Loucy (cell line): ENCODE measurements at regions not wholly inside any gene's neighbourhood (a gene's known extent, or its start where the extent isn't known, plus 50 kb on each side); places are given as distances from the start of the nearest gene placed in this dataset.

Experiments used
- H2AFZ ChIP-seq: fragments of 200-600 bp; sonication (generic); 2 replicates; pipeline ENCODE4 v1.6.0; 2016; ENCODE audit warnings: antibody characterized with exemption, mild to moderate bottlenecking, low read length, moderate library complexity
- H3F3A ChIP-seq: fragments of 200-600 bp; 2 replicates; pipeline ENCODE4 v1.6.0; 2016; ENCODE audit warnings: antibody characterized with exemption, low read depth, mild to moderate bottlenecking
- H3K27me3 ChIP-seq: fragments of 200-600 bp; sonication (generic); 2 replicates; pipeline ENCODE4 v1.6.1; 2014; ENCODE audit warnings: low read length, mild to moderate bottlenecking; ENCODE audit not compliant: insufficient read depth, poor library complexity, severe bottlenecking
- H3K36me3 ChIP-seq: fragments of 200-600 bp; sonication (generic); 2 replicates; pipeline ENCODE4 v1.6.1; 2016; ENCODE audit warnings: low read length; ENCODE audit not compliant: insufficient read depth
- H3K4me1 ChIP-seq: fragments of 200-600 bp; sonication (generic); 2 replicates; pipeline ENCODE4 v1.5.1; 2014; ENCODE audit warnings: low read length, mild to moderate bottlenecking; ENCODE audit not compliant: insufficient read depth, poor library complexity, severe bottlenecking
- H3K4me2 ChIP-seq: fragments of 200-600 bp; sonication (generic); 2 replicates; pipeline ENCODE4 v1.6.0; 2014; ENCODE audit warnings: antibody characterized with exemption, low read length, low read depth, mild to moderate bottlenecking; ENCODE audit not compliant: poor library complexity, severe bottlenecking
- H3K4me3 ChIP-seq: fragments of 200-600 bp; sonication (generic); 2 replicates; pipeline ENCODE4 v1.5.1; 2014; ENCODE audit warnings: low read length, mild to moderate bottlenecking, mixed read lengths; ENCODE audit not compliant: poor library complexity, severe bottlenecking
- H3K79me2 ChIP-seq: fragments of 200-600 bp; sonication (generic); 2 replicates; pipeline ENCODE4 v1.6.1; 2014; ENCODE audit warnings: low read length; ENCODE audit not compliant: insufficient read depth
- H3K9ac ChIP-seq: fragments of 200-600 bp; sonication (generic); 2 replicates; pipeline ENCODE4 v1.6.0; 2014; ENCODE audit warnings: mild to moderate bottlenecking, low read depth, low read length, moderate library complexity; ENCODE audit not compliant: poor library complexity, severe bottlenecking
- H3K9me2 ChIP-seq: fragments of 200-600 bp; sonication (generic); replicated peaks from 2 replicates; pipeline ENCODE4 v1.6.1; 2016; ENCODE audit warnings: low read depth, low read length, mixed read lengths
- H3K9me3 ChIP-seq: fragments of 200-600 bp; sonication (generic); 2 replicates; pipeline ENCODE4 v1.6.1; 2014; ENCODE audit warnings: mild to moderate bottlenecking, antibody characterized with exemption, low read length, low read depth; ENCODE audit not compliant: insufficient read depth
- H4K20me1 ChIP-seq: fragments of 200-600 bp; sonication (generic); 2 replicates; pipeline ENCODE4 v1.6.0; 2014; ENCODE audit warnings: antibody characterized with exemption, low read length, mild to moderate bottlenecking; ENCODE audit not compliant: insufficient read depth, poor library complexity, severe bottlenecking
- CTCF ChIP-seq: fragments of 200-600 bp; sonication (generic); conservative IDR thresholded peaks from 2 replicates; pipeline ENCODE4 v1.5.1; 2014; ENCODE audit warnings: mild to moderate bottlenecking, antibody characterized with exemption, low read length
- EZH2phosphoT487 ChIP-seq: fragments of 200-600 bp; IDR thresholded peaks from 2 replicates; pipeline ENCODE4 v1.6.1; 2018; ENCODE audit warnings: antibody characterized with exemption, mild to moderate bottlenecking, moderate library complexity, borderline replicate concordance

GRCh38 chr1:79711001-79711431 is 704.5 kb upstream of the ADGRL4 start:
- H3K9me2 ChIP-seq, result no peaks in the 10 kb centered on the region
- no peak overlapping the region for H3K4me3 ChIP-seq
- H3K4me2 ChIP-seq, result no peak overlapping the region
- no peaks in the 10 kb centered on the region for H3K79me2 ChIP-seq
- H3K9ac ChIP-seq, result no peak overlapping the region
- no peaks in the 10 kb centered on the region for H3K9me3 ChIP-seq
- H3F3A ChIP-seq, result no peaks in the 10 kb centered on the region
- H3K27me3 ChIP-seq, result no peaks in the 10 kb centered on the region
- H3K4me1 ChIP-seq, result no peaks in the 10 kb centered on the region
- no peak overlapping the region for H2AFZ ChIP-seq
- H3K36me3 ChIP-seq, result no peaks in the 10 kb centered on the region
- H4K20me1 ChIP-seq, result no peaks in the 10 kb centered on the region
- no peak for TF ChIP-seq EZH2phosphoT487
- no peak for TF ChIP-seq CTCF

- no peak overlapping the region for H3K4me3 ChIP-seq
- TF ChIP-seq EZH2phosphoT487 (no peak), CTCF (no peak)
- H3F3A ChIP-seq, result no peaks in the 10 kb centered on the region
- no peaks in the 10 kb centered on the region for H3K27me3 ChIP-seq
- H2AFZ ChIP-seq, result no peak overlapping the region
- H3K9ac ChIP-seq, result no peak overlapping the region
- H3K9me3 ChIP-seq, result no peaks in the 10 kb centered on the region
- no peaks in the 10 kb centered on the region for H3K36me3 ChIP-seq
- H3K4me2 ChIP-seq, result no peak overlapping the region
- no peaks in the 10 kb centered on the region for H3K9me2 ChIP-seq
- H3K4me1 ChIP-seq, result no peaks in the 10 kb centered on the region
- no peaks in the 10 kb centered on the region for H4K20me1 ChIP-seq
- no peaks in the 10 kb centered on the region for H3K79me2 ChIP-seq
Observed at GRCh38 chr1:79708646-79709265, 702.2 kb upstream of the ADGRL4 start.

- Histone ChIP-seq H3K4me3 (no peak overlapping the region), H3K9me3 (no peaks in the 10 kb centered on the region), H3K79me2 (no peaks in the 10 kb centered on the region), H3K36me3 (no peaks in the 10 kb centered on the region), H4K20me1 (no peaks in the 10 kb centered on the region), H3K9ac (no peak overlapping the region), H3K9me2 (no peaks in the 10 kb centered on the region), H3K27me3 (no peaks in the 10 kb centered on the region), H3K4me1 (no peaks in the 10 kb centered on the region), H3F3A (no peaks in the 10 kb centered on the region), H3K4me2 (no peak overlapping the region), H2AFZ (no peak overlapping the region)
- TF ChIP-seq EZH2phosphoT487 (no peak), CTCF (no peak)
Observed at GRCh38 chr1:79705218-79705617, 698.7 kb upstream of the ADGRL4 start.
